GM19328 (cell line): ENCODE measurements at regions not wholly inside any gene's neighbourhood (a gene's known extent, or its start where the extent isn't known, plus 50 kb on each side); places are given as distances from the start of the nearest gene placed in this dataset.
"Not testable (repeated sequence)": the region's sequence is repeated elsewhere in the genome, so short reads cannot be mapped to it uniquely, and the experiment has no call there.

Experiments
- ATAC-seq: cut with Tn5 transposase; IDR thresholded peaks from one replicate; pipeline ENCODE4 v1.9.1; 2021; ENCODE audit warnings: mild to moderate bottlenecking, moderate library complexity; ENCODE audit not compliant: unreplicated experiment

DNA sequence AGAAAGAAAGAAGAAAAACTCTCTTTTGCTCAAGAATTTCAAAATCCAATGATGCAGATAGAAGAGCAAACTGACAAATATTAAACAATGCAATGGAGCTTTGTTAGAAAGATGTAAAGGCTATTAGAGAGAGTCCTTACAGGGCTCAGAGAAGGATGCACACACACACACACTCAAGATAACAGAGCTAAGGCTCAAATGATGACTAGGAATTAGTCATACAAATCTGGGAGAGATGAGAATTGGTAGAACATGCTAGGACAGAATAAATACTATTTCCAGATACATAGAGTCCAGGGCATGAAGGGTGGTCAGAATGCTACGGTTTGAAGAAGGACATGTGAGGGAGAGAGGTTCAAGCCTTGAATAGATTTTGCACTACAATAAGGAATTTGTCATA, 650.1 kb upstream of the MDGA2 start:
- ATAC-seq, result no peak

DNA sequence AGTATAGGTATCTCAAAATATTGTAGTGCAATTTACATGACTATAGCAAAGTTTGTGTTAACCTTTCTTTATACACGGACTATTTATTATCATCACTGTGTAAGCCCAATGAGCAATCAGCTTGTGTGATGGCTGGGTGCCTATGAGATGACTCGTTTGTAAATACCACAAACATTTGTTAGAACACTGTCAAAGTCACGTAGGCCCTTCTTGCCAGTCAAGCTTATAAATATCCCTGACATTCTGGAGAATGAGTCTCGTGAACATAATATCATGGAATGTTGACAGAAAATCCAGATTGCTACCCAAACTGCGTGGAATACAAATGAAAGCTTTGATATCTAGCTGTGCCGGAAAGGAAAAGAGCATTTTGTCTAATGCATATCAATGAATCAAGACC, 648.3 kb upstream of the MDGA2 start:
- no peak for ATAC-seq

DNA sequence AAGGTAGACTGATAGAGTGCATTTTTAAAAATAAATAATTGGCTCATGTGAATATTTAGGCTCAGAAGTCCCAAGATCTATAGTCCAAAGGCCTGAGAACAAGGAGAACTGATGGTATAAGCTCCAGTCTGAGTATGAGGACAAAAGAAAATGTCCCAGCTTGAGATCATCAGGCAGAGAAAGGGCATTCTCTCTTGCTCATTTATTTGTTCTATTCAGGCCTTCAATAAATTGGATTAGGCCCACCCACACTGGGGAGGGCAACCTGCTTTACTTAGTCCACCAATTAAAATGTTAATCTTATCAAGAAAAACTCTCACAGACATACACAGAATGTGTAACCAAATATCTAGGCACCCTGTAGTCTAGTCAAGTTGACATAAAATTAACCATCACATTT, 644.4 kb upstream of the MDGA2 start:
- ATAC-seq, result no peak

DNA sequence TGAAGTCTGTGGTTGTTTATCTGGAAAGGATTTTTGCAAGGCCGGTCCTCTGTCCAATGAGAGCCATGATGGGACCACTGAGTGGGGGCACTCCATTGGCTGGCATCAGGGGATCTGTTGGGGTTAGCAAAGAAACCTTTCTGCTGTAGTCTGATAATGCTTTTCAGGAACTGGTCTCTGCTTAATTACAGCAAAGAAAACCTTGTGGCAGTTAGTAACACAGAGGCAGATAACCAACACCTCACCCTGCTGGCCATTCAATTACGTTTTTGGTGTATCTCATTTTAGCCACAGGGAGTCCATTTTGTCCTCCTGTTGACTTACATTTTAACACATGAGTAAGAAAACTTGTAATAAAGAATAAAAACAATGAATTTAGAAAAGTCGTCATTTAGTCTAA, 629.3 kb upstream of the MDGA2 start:
- no peak for ATAC-seq

DNA sequence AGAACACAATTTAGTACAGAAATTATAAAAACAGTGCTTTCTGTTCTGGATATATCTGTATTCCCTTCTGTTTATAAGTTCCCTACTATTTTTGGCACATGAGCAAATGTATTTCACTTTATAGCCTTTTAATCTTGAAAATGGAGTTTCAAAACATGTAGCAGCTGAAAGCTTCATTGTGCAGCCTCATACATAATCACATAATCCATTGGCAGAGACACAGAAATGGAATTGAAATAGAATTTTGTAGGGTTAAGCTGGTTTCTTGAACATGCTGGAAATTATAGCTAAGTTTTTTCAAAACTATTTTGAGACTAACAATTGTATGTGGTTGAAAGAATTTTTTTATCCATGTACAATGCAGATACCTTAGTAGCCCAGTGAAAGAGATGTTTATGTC, 614.3 kb upstream of the MDGA2 start:
- no peak for ATAC-seq

DNA sequence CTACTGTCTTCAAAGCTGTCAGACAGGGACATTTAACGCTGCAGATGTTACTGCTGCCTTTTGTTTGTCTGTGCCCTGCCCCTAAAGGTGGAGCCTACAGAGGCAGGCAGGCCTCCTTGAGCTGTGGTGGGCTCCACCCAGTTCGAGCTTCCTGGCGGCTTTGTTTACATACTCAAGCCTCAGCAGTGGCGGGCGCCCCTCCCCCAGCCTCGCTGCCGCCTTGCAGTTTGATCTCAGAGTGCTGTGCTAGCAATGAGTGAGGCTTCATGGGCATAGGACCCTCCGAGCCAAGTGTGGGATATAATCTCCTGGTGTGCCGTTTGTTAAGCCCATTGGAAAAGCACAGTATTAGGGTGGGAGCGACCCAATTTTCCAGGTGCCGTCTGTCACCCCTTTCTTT, 609.8 kb upstream of the MDGA2 start:
- ATAC-seq, result not testable (repeated sequence)

DNA sequence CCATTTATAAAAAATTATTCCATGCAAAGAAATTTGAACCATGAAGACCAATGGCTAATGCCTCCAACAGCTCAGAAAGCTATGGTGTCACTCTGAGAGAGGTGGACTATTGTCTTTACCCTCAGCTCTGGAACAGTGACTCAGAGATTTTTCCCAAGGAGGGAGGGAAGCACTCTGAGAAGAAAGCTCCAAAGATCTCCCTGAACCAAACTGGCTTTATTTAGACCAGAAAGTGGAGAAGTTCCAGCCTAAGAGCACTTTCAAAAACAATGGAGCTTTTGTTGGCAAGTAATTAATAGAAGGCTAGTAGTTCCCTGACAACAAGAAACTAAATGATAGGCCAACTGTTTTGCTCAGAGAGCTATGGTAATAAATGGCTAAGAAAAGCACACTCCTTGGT, 599.9 kb upstream of the MDGA2 start:
- ATAC-seq, result no peak

DNA sequence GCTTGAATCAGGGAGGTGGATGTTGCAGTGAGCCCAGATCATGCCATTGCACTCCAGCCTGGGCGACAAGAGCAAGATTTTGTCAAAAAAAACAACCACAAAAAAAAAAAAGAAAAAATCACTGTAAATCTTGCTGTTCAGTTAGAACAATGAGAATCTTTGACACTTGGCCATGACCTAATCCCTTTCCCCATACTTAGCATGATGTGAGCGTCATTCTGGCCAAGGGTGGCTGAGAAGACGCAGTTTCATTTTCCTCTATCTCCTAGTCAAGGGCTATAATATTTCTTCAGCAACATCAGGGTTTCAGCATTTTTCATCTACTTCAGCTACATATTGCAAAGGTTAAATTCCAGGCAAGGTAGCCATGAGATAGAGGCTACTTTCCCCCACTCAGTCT, 599.4 kb upstream of the MDGA2 start:
- ATAC-seq, result no peak

DNA sequence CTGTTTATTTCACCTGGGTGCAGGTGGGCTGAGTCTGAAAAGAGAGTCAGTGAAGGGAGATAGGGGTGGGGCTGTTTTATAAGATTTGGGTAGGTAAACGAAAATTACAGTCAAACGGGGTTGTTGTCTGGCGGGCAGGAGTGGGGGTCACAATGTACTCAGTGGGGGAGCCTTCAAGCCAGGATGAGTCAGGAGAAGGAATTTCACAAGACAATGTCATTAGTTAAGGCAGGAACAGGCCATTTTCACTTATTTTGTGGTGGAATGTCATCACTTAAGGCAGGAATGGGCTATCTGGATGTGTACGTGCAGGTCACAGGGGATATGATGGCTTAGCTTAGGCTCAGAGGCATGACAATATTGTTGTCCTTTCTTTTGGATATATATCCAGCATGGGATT, 592.5 kb upstream of the MDGA2 start:
- ATAC-seq, result not testable (repeated sequence)

DNA sequence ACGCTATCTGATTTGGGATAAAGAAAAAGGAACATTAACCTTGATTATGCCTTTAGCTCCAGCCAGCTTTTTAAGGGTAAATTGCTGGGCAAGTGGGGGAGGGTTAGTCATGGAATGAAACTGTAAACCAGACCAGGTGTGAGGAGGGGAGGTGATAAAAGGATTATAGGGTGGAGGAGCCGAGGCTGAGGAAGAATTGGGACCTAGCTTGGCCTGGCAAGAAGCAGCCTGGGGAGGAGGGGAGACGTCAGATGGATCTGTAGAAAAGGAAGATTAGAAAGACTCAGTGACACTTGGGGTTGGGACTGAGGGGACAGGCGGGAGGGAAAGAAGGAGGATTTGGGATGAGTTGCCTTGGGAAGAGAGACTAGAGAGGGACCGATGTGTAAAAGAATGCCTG, 590.8 kb upstream of the MDGA2 start:
- not testable (repeated sequence) for ATAC-seq

DNA sequence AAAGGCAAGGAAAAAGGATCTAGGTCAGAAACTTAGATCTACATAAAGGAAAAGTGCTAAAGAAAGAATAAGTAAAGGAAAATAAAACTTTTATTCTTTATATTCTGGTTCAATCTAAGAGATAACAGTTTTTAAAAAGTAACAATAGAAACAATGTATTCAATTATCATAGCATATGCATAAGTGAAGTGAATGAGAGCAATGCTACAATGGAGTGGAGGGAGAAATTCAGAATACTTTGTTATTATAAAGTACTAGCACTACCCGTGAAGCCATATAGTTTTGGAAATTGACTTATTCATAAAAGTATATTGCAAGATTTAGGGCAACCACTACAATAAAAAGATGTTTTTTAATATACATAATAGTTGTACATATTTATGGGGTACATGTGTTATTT, 586.0 kb upstream of the MDGA2 start:
- ATAC-seq, result no peak

DNA sequence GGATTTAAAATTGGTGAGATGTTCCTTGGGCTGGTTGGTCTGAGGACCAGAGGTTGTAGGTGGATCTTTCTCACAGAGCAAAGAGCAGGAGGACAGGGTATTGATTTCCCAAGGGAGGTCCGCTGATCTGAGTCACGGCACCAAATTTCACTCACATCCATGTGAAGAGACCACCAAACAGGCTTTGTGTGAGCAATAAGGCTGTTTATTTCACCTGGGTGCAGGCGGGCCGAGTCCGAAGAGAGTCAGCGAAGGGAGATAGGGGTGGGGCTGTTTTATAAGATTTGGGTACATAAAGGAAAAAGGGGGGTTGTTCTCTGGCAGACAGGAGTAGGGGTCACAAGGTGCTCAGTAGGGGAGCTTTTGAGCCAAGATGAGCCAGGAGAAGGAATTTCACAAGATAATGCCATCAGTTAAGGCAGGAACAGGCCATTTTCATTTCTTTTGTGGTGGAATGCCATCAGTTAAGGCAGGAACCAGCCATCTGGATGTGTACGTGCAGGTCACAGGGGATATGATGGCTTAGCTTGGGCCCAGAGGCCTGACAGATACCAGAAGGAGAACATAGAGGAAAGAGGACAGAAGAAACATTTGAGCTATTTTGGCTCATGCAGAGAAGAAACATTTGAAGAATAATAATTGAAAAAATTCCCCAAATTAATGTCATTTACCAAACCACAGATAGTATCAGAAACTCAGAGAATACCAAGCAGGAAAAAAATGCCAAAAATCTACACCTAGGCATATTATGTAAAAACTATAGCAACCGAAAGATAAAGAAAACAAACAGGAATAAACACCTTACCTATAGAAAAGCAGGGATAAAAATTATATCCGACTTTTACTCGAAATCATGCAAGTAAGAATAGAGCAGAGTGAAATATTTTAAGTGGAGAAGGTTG, 585.2 kb upstream of the MDGA2 start:
- not testable (repeated sequence) for ATAC-seq

DNA sequence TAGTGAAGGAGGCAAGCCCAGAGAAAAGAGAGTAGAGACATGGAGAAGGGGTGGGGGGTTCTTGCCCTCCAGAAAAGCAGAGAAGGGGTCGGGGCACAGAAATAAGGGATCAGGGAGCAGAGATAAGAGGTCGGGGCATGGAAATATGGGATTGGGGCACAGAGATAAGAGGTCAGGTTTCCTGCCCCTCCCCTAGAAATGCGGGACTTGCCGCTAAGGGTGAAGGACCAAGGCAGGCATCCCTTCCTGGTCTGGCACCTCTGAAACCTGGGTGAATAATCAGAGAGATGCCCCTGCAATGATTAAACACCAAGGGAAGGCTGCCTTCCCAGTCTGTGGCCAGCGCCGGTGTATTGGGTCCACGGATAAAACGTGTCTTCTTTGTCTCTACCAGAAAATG, 584.5 kb upstream of the MDGA2 start:
- ATAC-seq, result not testable (repeated sequence)

DNA sequence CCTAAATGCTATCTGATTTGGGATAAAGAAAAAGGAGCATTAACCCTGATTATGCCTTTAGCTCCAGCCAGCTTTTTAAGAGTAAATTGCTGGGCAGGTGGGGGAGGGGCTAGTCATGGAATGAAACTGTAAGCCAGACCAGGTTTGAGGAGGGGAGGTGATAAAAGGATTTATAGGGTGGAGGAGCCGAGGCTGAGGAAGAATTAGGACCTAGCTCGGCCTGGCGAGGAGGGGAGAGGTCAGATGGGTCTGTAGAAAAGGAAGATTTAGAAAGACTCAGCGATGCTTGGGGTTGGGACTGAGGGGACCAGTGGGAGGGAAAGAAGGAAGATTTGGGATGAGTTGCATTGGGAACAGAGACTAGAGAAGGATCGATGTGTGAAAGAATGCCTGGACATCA, 583.8 kb upstream of the MDGA2 start:
- not testable (repeated sequence) for ATAC-seq

DNA sequence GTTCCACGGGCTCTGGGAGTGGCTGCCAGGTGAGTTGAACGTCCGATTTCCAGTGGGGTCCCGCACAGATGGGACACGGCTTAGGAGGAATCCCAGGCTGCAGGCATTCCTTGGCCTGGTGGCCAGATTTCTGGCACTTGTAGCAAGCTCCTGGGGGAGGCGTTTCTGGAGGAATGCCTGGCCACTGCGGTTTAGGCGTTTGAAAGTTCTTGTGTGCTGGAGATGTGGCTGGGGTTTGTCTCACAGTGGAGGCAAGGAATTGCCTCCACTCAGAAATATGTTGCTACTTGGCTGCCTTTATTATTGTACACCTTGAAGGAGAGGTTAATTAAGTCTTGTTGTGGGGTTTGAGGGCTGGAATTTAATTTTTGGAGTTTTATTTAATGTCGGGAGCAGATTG, 583.3 kb upstream of the MDGA2 start:
- ATAC-seq, result not testable (repeated sequence)

DNA sequence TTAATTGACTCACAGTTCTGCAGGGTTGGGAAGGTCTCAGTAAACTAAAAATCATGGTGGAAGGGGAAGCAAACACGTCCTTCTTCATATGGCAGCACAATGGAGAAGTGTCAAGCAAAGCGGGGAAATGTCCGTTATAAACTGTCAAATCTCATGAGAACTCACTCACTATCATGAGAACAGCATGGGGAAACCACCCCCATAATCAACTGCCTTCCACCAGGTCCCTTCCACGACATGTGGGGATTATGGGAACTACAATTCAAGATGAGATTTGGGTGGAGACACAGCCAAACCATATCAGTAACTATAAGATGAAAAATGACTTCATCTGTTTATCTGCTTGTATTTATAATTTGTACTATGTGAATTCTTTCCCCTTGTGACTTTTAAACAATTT, 577.6 kb upstream of the MDGA2 start:
- ATAC-seq, result no peak

DNA sequence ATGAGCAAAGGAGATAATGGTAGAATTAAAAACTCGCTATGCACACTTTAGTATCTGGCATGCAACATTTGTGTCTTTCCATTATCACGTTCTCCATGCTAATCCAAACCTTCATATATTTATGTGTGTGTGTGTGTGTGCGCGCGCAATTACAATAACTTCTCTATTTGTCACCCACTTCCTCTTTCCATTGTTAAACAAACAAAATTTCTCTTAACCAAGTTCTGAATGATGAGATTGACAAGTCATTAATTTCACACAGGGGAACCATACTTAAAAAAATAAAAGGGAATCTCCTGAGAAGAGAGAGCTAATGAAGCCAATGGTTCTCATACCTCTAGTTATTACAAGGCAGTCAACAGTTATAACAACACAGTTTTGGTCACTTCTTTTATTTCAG, 575.9 kb upstream of the MDGA2 start:
- no peak for ATAC-seq

DNA sequence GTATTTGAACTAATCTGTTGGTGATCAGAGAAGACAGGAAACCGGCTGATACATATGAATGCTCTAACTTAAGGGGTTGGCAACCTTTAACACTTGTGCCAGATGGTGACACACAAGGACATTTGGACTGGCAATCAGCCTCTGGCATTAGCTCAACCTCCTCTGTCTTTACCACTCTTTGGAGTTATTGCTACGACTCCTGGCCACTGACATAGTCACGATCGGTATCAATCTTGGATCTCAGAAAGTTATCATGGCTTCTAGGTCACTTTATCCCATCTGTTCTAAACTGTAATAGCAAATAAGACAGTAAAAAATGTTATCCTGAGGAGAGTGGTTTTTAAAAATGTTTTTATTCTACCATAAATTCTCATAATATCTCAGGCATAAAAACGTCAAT, 575.2 kb upstream of the MDGA2 start:
- no peak for ATAC-seq

DNA sequence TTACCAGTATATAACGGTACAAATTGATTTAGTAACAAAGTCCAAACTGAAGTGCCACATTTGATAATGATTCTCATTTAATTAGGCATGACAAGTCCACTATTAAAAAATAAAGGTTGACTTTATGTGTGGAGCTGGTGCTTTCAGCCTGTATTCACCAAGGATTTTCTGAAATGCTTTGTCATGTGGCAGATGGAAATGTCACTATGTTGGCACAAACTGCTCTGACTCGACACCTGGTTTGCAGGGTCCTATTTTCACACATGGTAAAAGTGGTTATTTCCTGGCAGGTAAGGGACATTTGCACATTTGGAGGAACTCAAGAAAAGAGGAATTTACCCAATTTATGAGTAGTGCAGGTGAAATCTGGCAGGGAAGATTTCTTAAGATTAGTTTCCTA, 572.6 kb upstream of the MDGA2 start:
- no peak for ATAC-seq

DNA sequence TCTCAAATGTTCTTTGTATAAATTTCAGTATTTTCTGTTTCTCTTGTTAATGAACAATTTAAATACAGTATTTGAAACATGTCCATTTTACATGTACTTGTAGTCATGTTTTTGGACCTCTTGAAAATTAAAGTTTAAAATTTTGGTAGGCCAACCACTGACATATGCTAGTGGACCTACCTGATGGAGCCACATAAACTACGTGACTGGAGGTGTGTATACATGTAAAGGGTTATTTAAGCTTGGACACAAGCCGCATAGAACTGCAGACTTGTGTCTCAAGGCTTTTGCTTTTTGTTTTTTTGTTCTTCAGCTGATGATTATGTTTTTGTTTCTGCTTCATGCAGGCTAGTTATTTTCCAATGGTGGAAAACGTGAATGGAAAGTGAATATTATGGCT, 568.5 kb upstream of the MDGA2 start:
- ATAC-seq, result no peak

DNA sequence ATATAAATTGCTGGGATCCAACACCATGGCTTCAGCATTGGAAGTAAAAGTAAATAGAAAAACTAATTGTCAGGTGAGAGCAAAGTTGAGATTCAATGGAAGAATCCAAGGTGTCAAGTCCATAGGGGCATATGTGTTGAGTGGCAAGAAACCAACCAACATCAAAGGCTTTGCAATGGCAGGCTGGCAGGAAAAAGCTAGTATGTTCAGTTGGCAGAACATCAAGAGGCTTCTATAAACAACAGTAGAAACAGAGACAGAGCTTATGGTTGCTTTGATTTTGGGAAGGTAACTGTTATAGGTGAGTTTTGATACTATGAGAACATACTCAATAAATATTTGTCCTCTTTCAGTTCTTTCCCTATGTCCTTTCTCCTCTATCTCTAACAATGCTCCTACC, 553.7 kb upstream of the MDGA2 start:
- no peak for ATAC-seq

DNA sequence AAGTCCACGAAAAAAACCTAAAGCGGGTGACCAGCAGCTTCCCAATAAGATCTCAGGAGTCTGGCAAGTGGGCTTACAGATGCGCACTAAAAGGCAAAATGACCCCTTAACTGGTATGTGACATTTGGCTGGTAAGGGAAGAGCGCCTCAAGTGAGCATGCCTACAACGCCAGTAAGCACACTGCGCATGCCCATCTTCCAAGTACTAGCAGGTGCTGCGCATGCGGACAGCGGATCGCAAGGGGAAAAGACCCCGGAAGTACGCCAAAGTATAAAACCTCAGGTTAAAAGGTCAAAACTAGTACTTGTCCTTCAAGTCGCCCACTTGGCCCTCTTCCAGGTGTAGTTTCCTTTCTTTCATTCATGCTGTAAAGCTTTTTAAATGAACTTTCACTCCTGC, 518.5 kb upstream of the MDGA2 start:
- no peak for ATAC-seq

DNA sequence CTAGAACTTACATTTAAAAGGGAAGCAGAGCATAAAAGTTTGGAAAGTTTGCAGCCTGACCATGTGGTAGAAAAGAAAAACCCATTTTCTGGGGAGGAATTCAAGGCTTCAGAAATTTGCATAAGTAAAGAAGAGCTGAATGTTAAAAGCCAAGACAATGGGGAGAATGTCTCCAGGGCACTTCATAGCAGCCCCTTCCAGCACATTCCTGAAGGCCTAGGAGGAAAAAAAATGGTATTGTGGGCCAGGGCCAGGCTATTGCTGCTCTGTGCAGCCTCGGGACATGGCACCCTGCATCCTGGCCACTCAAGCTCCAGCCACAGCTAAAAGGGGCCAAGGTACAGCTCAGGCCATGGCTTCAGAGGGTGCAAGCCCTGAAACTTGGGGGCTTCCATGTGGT, 474.2 kb upstream of the MDGA2 start:
- not testable (repeated sequence) for ATAC-seq
